Astrocyte (in vitro differentiated cells and primary cell): ENCODE measurements at regions not wholly inside any gene's neighbourhood (a gene's known extent, or its start where the extent isn't known, plus 50 kb on each side); places are given as distances from the start of the nearest gene placed in this dataset.

Source experiments
- EZH2 ChIP-seq: IDR thresholded peaks from 2 replicates; pipeline ENCODE4 v1.6.1; 2012; ENCODE audit warnings: mild to moderate bottlenecking, low read length, inconsistent platforms; ENCODE audit not compliant: insufficient read depth
- TF ChIP-seq, protein P1 (sequence below): IDR thresholded peaks from 2 replicates; pipeline ENCODE4 v1.5.1; 2011; ENCODE audit warnings: low read depth, mild to moderate bottlenecking, inconsistent platforms, low read length, moderate library complexity; ENCODE audit not compliant: insufficient read depth

DNA sequence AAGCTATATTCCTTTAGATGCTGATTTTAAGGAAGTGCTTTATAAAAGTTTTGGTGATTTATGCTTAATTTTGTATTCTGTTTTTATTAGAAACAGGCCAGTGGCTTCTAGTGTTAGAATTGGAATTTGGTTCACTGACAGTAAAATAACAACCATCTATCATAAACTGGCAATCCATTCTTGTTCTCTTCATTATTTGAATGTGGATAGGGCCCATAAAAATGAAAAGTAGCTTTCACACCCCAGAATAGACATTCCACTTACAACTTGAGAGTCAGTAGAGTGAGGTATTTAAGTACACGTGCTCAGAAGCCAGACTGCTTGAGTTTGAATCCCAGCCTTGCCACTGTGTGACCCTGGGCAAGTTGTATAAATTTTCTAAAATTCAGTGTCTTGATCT lies 232.4 kb upstream of the CTSO start:
- TF ChIP-seq, protein P1, sequence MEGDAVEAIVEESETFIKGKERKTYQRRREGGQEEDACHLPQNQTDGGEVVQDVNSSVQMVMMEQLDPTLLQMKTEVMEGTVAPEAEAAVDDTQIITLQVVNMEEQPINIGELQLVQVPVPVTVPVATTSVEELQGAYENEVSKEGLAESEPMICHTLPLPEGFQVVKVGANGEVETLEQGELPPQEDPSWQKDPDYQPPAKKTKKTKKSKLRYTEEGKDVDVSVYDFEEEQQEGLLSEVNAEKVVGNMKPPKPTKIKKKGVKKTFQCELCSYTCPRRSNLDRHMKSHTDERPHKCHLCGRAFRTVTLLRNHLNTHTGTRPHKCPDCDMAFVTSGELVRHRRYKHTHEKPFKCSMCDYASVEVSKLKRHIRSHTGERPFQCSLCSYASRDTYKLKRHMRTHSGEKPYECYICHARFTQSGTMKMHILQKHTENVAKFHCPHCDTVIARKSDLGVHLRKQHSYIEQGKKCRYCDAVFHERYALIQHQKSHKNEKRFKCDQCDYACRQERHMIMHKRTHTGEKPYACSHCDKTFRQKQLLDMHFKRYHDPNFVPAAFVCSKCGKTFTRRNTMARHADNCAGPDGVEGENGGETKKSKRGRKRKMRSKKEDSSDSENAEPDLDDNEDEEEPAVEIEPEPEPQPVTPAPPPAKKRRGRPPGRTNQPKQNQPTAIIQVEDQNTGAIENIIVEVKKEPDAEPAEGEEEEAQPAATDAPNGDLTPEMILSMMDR: no peak
- no peak for TF ChIP-seq EZH2
